ENCODE measurements at regions not wholly inside any gene's neighbourhood (a gene's known extent, or its start where the extent isn't known, plus 50 kb on each side); places are given as distances from the start of the nearest gene placed in this dataset.
A peak's percentile ranks its signal among the peaks of the same experiment; 100 is the strongest.

DNA sequence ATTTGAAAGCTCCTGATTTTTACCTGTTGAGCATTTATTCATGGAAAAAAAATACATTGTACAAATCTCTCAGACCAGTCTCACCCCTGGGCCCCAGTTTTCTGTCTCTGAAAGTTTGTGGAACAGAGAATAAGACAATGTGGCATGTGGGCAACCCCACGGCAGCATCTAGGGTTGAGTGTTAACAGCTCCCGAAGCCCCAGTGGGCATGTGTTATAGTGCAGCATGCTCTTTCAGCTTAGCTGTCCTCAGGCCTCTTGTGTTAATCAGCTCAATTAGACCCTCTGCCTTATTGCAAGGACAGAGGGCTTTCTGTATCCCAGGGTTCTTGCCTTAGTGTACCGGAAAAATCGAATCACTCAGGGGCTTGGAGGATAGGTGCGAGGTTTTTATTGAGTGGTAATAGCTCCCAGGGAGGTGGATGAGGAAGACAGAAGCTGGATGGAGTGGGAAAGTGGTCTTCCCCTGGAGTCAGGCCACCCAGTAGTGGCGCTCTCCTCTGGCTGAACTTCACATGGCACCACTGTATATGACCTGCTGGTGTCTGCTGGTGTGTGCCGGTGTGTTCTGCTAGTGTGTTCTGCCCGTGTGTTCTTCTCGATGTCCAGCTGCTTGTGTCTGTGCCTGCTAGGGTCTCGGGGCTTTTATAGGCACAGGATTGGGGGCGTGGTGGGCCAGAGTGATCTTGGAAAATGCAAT, 382.8 kb downstream of the EPM2A start:
- no CpG with 5 or more reads among the region's 11 CpGs for WGBS (ENCODE audit: extremely low coverage, insufficient read length, low lambda C conversion rate)
- peak overlapping the region in 1 of 3 experiments; percentile 36; a peak in 1 of 7 replicates for H3K27ac Mint-ChIP-seq

More for the DNA sequence above, 382.8 kb downstream of the EPM2A start:
- no peaks in the 10 kb centered on the region for H3K27me3 Mint-ChIP-seq (ENCODE audit: low read depth)
- H4K8ac ChIP-seq (replicated peaks; ENCODE audit: insufficient read length, low read depth, low read length), result no peak overlapping the region
- no peak overlapping the region for H3K9ac ChIP-seq (ENCODE audit: extremely low read depth, insufficient read length, low read length)
- DNase-seq, result no peak
- no peak overlapping the region for H3K23ac ChIP-seq (ENCODE audit: insufficient read length, low read depth, low read length)
- no peak overlapping the region for H2BK20ac ChIP-seq (ENCODE audit: low read depth, low read length, poor library complexity, severe bottlenecking)
- no peak overlapping the region for H3K4me3 Mint-ChIP-seq
- no peak overlapping the region for H2AFZ ChIP-seq (ENCODE audit: low read length)
- H4K5ac ChIP-seq (ENCODE audit: insufficient read length, low read depth, low read length), result no peak overlapping the region
- no peak overlapping the region for H2BK5ac ChIP-seq (ENCODE audit: insufficient read length, low read length)
- no peak overlapping the region for H2BK120ac ChIP-seq (ENCODE audit: low read depth, low read length, poor library complexity, severe bottlenecking)
- no peak overlapping the region for H3K27ac ChIP-seq (ENCODE audit: insufficient read length, low read depth, low read length)
- no peaks in the 10 kb centered on the region for H4K20me1 ChIP-seq (ENCODE audit: control insufficient read depth, insufficient read depth, insufficient read length)
- H3K36me3 Mint-ChIP-seq (ENCODE audit: insufficient read depth in 1 of 3, low read depth in 3 of 3), result no peaks in the 10 kb centered on the region
- H3K4me1 ChIP-seq (ENCODE audit: insufficient read depth, low read length), result no peaks in the 10 kb centered on the region
- no peak overlapping the region for H3T11ph ChIP-seq (ENCODE audit: low read length)
- TF ChIP-seq, protein P1, sequence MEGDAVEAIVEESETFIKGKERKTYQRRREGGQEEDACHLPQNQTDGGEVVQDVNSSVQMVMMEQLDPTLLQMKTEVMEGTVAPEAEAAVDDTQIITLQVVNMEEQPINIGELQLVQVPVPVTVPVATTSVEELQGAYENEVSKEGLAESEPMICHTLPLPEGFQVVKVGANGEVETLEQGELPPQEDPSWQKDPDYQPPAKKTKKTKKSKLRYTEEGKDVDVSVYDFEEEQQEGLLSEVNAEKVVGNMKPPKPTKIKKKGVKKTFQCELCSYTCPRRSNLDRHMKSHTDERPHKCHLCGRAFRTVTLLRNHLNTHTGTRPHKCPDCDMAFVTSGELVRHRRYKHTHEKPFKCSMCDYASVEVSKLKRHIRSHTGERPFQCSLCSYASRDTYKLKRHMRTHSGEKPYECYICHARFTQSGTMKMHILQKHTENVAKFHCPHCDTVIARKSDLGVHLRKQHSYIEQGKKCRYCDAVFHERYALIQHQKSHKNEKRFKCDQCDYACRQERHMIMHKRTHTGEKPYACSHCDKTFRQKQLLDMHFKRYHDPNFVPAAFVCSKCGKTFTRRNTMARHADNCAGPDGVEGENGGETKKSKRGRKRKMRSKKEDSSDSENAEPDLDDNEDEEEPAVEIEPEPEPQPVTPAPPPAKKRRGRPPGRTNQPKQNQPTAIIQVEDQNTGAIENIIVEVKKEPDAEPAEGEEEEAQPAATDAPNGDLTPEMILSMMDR (conservative IDR thresholded peaks at IDR 0.05), result peak; percentile 17; the same call in 1 of the 3 replicates
- no peaks in the 10 kb centered on the region for H3K9me3 ChIP-seq (ENCODE audit: control insufficient read depth, low read depth, low read length)
- no peak overlapping the region for H2BK15ac ChIP-seq (ENCODE audit: low read depth, low read length)
- no peaks in the 10 kb centered on the region for H3K9me3 Mint-ChIP-seq
- H3K79me1 ChIP-seq (ENCODE audit: insufficient read depth, low read depth, low read length, poor library complexity, severe bottlenecking), result no peaks in the 10 kb centered on the region
- H3K4ac ChIP-seq (ENCODE audit: low read depth, low read length), result no peak overlapping the region
- no peak overlapping the region for H3K14ac ChIP-seq (ENCODE audit: insufficient read depth, low read length)
- no peaks in the 10 kb centered on the region for H3K79me2 ChIP-seq (ENCODE audit: insufficient read depth, low read length)
- no peaks in the 10 kb centered on the region for H3K27me3 ChIP-seq (ENCODE audit: insufficient read depth, low read length)
- H3K23me2 ChIP-seq (ENCODE audit: insufficient read length, low read depth, low read length, poor library complexity, severe bottlenecking), result no peaks in the 10 kb centered on the region
- H3K4me1 Mint-ChIP-seq, result peaks cover 18 to 20% of the 10 kb centered on the region in 2 experiments
- no peak overlapping the region for H2AK5ac ChIP-seq (ENCODE audit: insufficient read length, low read length)
- H4K91ac ChIP-seq (ENCODE audit: insufficient read length, low read depth, low read length), result no peak overlapping the region
- H2BK12ac ChIP-seq (ENCODE audit: insufficient read length, low read depth, low read length), result no peak overlapping the region
- H3K56ac ChIP-seq (ENCODE audit: insufficient read length, low read depth, low read length), result no peak overlapping the region
- H3K4me2 ChIP-seq (ENCODE audit: insufficient read depth, insufficient read length, low read length), result no peak overlapping the region
- H3K18ac ChIP-seq (ENCODE audit: insufficient read length, low read depth, low read length), result no peak overlapping the region

Measured in H9 (cell line).